Loucy (cell line): ENCODE measurements at regions not wholly inside any gene's neighbourhood (a gene's known extent, or its start where the extent isn't known, plus 50 kb on each side); places are given as distances from the start of the nearest gene placed in this dataset.

Experiments
- H2AFZ ChIP-seq: fragments of 200-600 bp; sonication (generic); 2 replicates; pipeline ENCODE4 v1.6.0; 2016; ENCODE audit warnings: antibody characterized with exemption, mild to moderate bottlenecking, low read length, moderate library complexity
- H3F3A ChIP-seq: fragments of 200-600 bp; 2 replicates; pipeline ENCODE4 v1.6.0; 2016; ENCODE audit warnings: antibody characterized with exemption, low read depth, mild to moderate bottlenecking
- H3K27me3 ChIP-seq: fragments of 200-600 bp; sonication (generic); 2 replicates; pipeline ENCODE4 v1.6.1; 2014; ENCODE audit warnings: low read length, mild to moderate bottlenecking; ENCODE audit not compliant: insufficient read depth, poor library complexity, severe bottlenecking
- H3K36me3 ChIP-seq: fragments of 200-600 bp; sonication (generic); 2 replicates; pipeline ENCODE4 v1.6.1; 2016; ENCODE audit warnings: low read length; ENCODE audit not compliant: insufficient read depth
- H3K4me1 ChIP-seq: fragments of 200-600 bp; sonication (generic); 2 replicates; pipeline ENCODE4 v1.5.1; 2014; ENCODE audit warnings: low read length, mild to moderate bottlenecking; ENCODE audit not compliant: insufficient read depth, poor library complexity, severe bottlenecking
- H3K4me2 ChIP-seq: fragments of 200-600 bp; sonication (generic); 2 replicates; pipeline ENCODE4 v1.6.0; 2014; ENCODE audit warnings: antibody characterized with exemption, low read length, low read depth, mild to moderate bottlenecking; ENCODE audit not compliant: poor library complexity, severe bottlenecking
- H3K4me3 ChIP-seq: fragments of 200-600 bp; sonication (generic); 2 replicates; pipeline ENCODE4 v1.5.1; 2014; ENCODE audit warnings: low read length, mild to moderate bottlenecking, mixed read lengths; ENCODE audit not compliant: poor library complexity, severe bottlenecking
- H3K79me2 ChIP-seq: fragments of 200-600 bp; sonication (generic); 2 replicates; pipeline ENCODE4 v1.6.1; 2014; ENCODE audit warnings: low read length; ENCODE audit not compliant: insufficient read depth
- H3K9ac ChIP-seq: fragments of 200-600 bp; sonication (generic); 2 replicates; pipeline ENCODE4 v1.6.0; 2014; ENCODE audit warnings: mild to moderate bottlenecking, low read depth, low read length, moderate library complexity; ENCODE audit not compliant: poor library complexity, severe bottlenecking
- H3K9me2 ChIP-seq: fragments of 200-600 bp; sonication (generic); replicated peaks from 2 replicates; pipeline ENCODE4 v1.6.1; 2016; ENCODE audit warnings: low read depth, low read length, mixed read lengths
- H3K9me3 ChIP-seq: fragments of 200-600 bp; sonication (generic); 2 replicates; pipeline ENCODE4 v1.6.1; 2014; ENCODE audit warnings: mild to moderate bottlenecking, antibody characterized with exemption, low read length, low read depth; ENCODE audit not compliant: insufficient read depth
- H4K20me1 ChIP-seq: fragments of 200-600 bp; sonication (generic); 2 replicates; pipeline ENCODE4 v1.6.0; 2014; ENCODE audit warnings: antibody characterized with exemption, low read length, mild to moderate bottlenecking; ENCODE audit not compliant: insufficient read depth, poor library complexity, severe bottlenecking
- CTCF ChIP-seq: fragments of 200-600 bp; sonication (generic); conservative IDR thresholded peaks from 2 replicates; pipeline ENCODE4 v1.5.1; 2014; ENCODE audit warnings: mild to moderate bottlenecking, antibody characterized with exemption, low read length
- EZH2phosphoT487 ChIP-seq: fragments of 200-600 bp; IDR thresholded peaks from 2 replicates; pipeline ENCODE4 v1.6.1; 2018; ENCODE audit warnings: antibody characterized with exemption, mild to moderate bottlenecking, moderate library complexity, borderline replicate concordance

GRCh38 chr18:77705301-77705700 is 455.7 kb downstream of the GALR1 start:
- TF ChIP-seq CTCF (no peak), EZH2phosphoT487 (no peak)
- Histone ChIP-seq H3F3A (no peaks in the 10 kb centered on the region), H3K79me2 (no peaks in the 10 kb centered on the region), H3K4me2 (no peak overlapping the region), H3K4me3 (no peak overlapping the region), H3K36me3 (no peaks in the 10 kb centered on the region), H2AFZ (no peak overlapping the region), H3K4me1 (no peaks in the 10 kb centered on the region), H3K9ac (no peak overlapping the region), H4K20me1 (no peaks in the 10 kb centered on the region), H3K27me3 (no peaks in the 10 kb centered on the region), H3K9me3 (no peaks in the 10 kb centered on the region), H3K9me2 (no peaks in the 10 kb centered on the region)

GRCh38 chr18:77708826-77709506 is 459.3 kb downstream of the GALR1 start:
- Histone ChIP-seq H3K4me2 (no peak overlapping the region), H3F3A (no peaks in the 10 kb centered on the region), H4K20me1 (no peaks in the 10 kb centered on the region), H3K36me3 (no peaks in the 10 kb centered on the region), H3K4me3 (no peak overlapping the region), H3K79me2 (no peaks in the 10 kb centered on the region), H3K9me3 (no peaks in the 10 kb centered on the region), H3K4me1 (no peaks in the 10 kb centered on the region), H2AFZ (no peak overlapping the region), H3K27me3 (no peaks in the 10 kb centered on the region), H3K9me2 (no peaks in the 10 kb centered on the region), H3K9ac (no peak overlapping the region)
- TF ChIP-seq CTCF (no peak), EZH2phosphoT487 (no peak)

- Histone ChIP-seq H3K27me3 (no peaks in the 10 kb centered on the region), H3K4me1 (no peaks in the 10 kb centered on the region), H3K9ac (no peak overlapping the region), H3K79me2 (no peaks in the 10 kb centered on the region), H3K4me3 (no peak overlapping the region), H2AFZ (no peak overlapping the region), H3K36me3 (no peaks in the 10 kb centered on the region), H3K9me2 (no peaks in the 10 kb centered on the region), H3K9me3 (no peaks in the 10 kb centered on the region), H3F3A (no peaks in the 10 kb centered on the region), H4K20me1 (no peaks in the 10 kb centered on the region), H3K4me2 (no peak overlapping the region)
- peak; percentile 56 for TF ChIP-seq CTCF
- no peak for TF ChIP-seq EZH2phosphoT487
These were observed 461.4 kb downstream of the GALR1 start for GRCh38 chr18:77711096-77711495.
